Keratinocyte (primary cell): ENCODE measurements at regions not wholly inside any gene's neighbourhood (a gene's known extent, or its start where the extent isn't known, plus 50 kb on each side); places are given as distances from the start of the nearest gene placed in this dataset.

Experiments
- DNase-seq: peaks from one replicate; pipeline ENCODE4 v3.0.0-alpha.2; 2011; ENCODE audit warnings: low read depth, missing footprints, low spot score
- FAIRE-seq: peaks from 2 replicates; lab custom pipeline; 2011; peaks lifted over from hg19 to GRCh38; lab: Jason Lieb, UNC
- H2AFZ ChIP-seq: 2 replicates; pipeline ENCODE4 v1.6.0; 2012; ENCODE audit warnings: low read length, control low read depth, inconsistent platforms; ENCODE audit not compliant: control insufficient read depth
- H3K27ac ChIP-seq: 2 replicates; pipeline ENCODE4 v1.5.1; 2011; ENCODE audit warnings: low read length; ENCODE audit not compliant: control insufficient read depth, insufficient read depth
- H3K27me3 ChIP-seq: 3 replicates; pipeline ENCODE4 v1.6.0; 2011; ENCODE audit warnings: low read length; ENCODE audit not compliant: control insufficient read depth, insufficient read depth; ENCODE audit errors: extremely low read depth
- H3K36me3 ChIP-seq, 2 experiments: 2 replicates in 1 of 2; 3 replicates in 1 of 2; pipeline ENCODE4 v1.5.1; 2011; ENCODE audit warnings: low read length in 2 of 2, mild to moderate bottlenecking in 1 of 2; ENCODE audit not compliant: control insufficient read depth in 2 of 2, insufficient read depth in 2 of 2; ENCODE audit errors: extremely low read depth in 1 of 2
- H3K4me1 ChIP-seq: 3 replicates; pipeline ENCODE4 v1.5.1; 2011; ENCODE audit warnings: low read length; ENCODE audit not compliant: control insufficient read depth, insufficient read depth; ENCODE audit errors: extremely low read depth
- H3K4me2 ChIP-seq: 3 replicates; pipeline ENCODE4 v1.6.0; 2011; ENCODE audit warnings: low read depth, low read length; ENCODE audit not compliant: control insufficient read depth, insufficient read depth; ENCODE audit errors: extremely low read depth
- H3K4me3 ChIP-seq, 3 experiments: fragments of 200-600 bp in 1 of 3; sonication (generic) in 1 of 3; 2 replicates in 2 of 3; 3 replicates in 1 of 3; pipeline ENCODE4 v1.5.1; 2011 to 2016; ENCODE audit warnings: low read length in 3 of 3, mild to moderate bottlenecking in 3 of 3, control low read depth in 2 of 3, inconsistent platforms in 1 of 3, low read depth in 1 of 3, mixed read lengths in 1 of 3, mixed run types in 1 of 3, moderate library complexity in 1 of 3; ENCODE audit not compliant: control insufficient read depth in 2 of 3, insufficient read depth in 2 of 3; ENCODE audit errors: extremely low read depth in 1 of 3
- H3K79me2 ChIP-seq: 2 replicates; pipeline ENCODE4 v1.6.0; 2012; ENCODE audit warnings: low read length; ENCODE audit not compliant: control insufficient read depth, insufficient read depth
- H3K9ac ChIP-seq: 3 replicates; pipeline ENCODE4 v1.6.0; 2011; ENCODE audit warnings: low read length; ENCODE audit not compliant: control insufficient read depth, insufficient read depth; ENCODE audit errors: extremely low read depth
- H3K9me1 ChIP-seq: 3 replicates; pipeline ENCODE4 v1.6.0; 2011; ENCODE audit warnings: low read length; ENCODE audit not compliant: control insufficient read depth, insufficient read depth; ENCODE audit errors: extremely low read depth
- H3K9me3 ChIP-seq: 2 replicates; pipeline ENCODE4 v1.5.1; 2012; ENCODE audit warnings: low read depth, low read length; ENCODE audit not compliant: control insufficient read depth
- H4K20me1 ChIP-seq: 3 replicates; pipeline ENCODE4 v1.6.0; 2011; ENCODE audit warnings: low read length; ENCODE audit not compliant: control insufficient read depth, insufficient read depth; ENCODE audit errors: extremely low read depth
- CTCF ChIP-seq, 3 experiments: IDR thresholded peaks in 1 of 3; conservative IDR thresholded peaks in 1 of 3; optimal IDR thresholded peaks in 1 of 3; 2 replicates in 2 of 3; 3 replicates in 1 of 3; pipeline versions ENCODE3 to v1.5.1; 2011; ENCODE audit warnings: low read length in 3 of 3, mild to moderate bottlenecking in 3 of 3, moderate library complexity in 2 of 3, control low read depth in 1 of 3, inconsistent platforms in 1 of 3; ENCODE audit not compliant: insufficient read depth in 2 of 3; ENCODE audit errors: extremely low read depth in 1 of 3
- EZH2 ChIP-seq: IDR thresholded peaks from one replicate; pipeline ENCODE4 v1.6.1; 2012; ENCODE audit warnings: inconsistent platforms, mild to moderate bottlenecking, low read length, moderate library complexity
- dilution Hi-C: fragments of 300-500 bp; cut with MboI; formaldehyde crosslinking; loops from one replicate; pipeline ENCODE4 v1.7.0; 2020; ENCODE audit warnings: low sequenced_read_pairs; ENCODE audit not compliant: extremely low pct_ligation_motif_present

- FAIRE-seq, result no peak
- H3K4me2 ChIP-seq, result no peak overlapping the region
- no peak for DNase-seq
- dilution Hi-C loops, result no loop called here
- H3K9me1 ChIP-seq, result no peaks in the 10 kb centered on the region
- H2AFZ ChIP-seq, result no peak overlapping the region
- H3K9ac ChIP-seq, result no peak overlapping the region
- no peaks in the 10 kb centered on the region for H3K36me3 ChIP-seq
- no peaks in the 10 kb centered on the region for H3K27me3 ChIP-seq
- no peaks in the 10 kb centered on the region for H3K9me3 ChIP-seq
- TF ChIP-seq EZH2, result no peak
- TF ChIP-seq CTCF (optimal IDR thresholded peaks at IDR 0.05 in 1 of 3, IDR thresholded peaks at IDR 0.05 in 1 of 3, conservative IDR thresholded peaks at IDR 0.05 in 1 of 3; ENCODE audit: extremely low read depth in 1 of 3, insufficient read depth in 2 of 3, low read length in 3 of 3), result no peak
- no peak overlapping the region for H3K4me3 ChIP-seq
- H3K27ac ChIP-seq, result no peak overlapping the region
- H3K79me2 ChIP-seq, result no peaks in the 10 kb centered on the region
- H4K20me1 ChIP-seq, result no peaks in the 10 kb centered on the region
- no peaks in the 10 kb centered on the region for H3K4me1 ChIP-seq
Observed at GRCh38 chr14:98168211-98168985, 1103.6 kb downstream of the BCL11B start.

GRCh38 chr14:98169170-98169587 lies 1102.8 kb downstream of the BCL11B start:
- Histone ChIP-seq H3K4me3 (no peak overlapping the region), H3K9me1 (no peaks in the 10 kb centered on the region), H4K20me1 (no peaks in the 10 kb centered on the region), H3K36me3 (no peaks in the 10 kb centered on the region), H3K4me1 (no peaks in the 10 kb centered on the region), H3K27me3 (no peaks in the 10 kb centered on the region), H3K4me2 (no peak overlapping the region), H3K9ac (no peak overlapping the region), H3K79me2 (no peaks in the 10 kb centered on the region), H3K9me3 (no peaks in the 10 kb centered on the region), H3K27ac (no peak overlapping the region), H2AFZ (no peak overlapping the region)
- no peak for DNase-seq
- no peak for TF ChIP-seq CTCF (optimal IDR thresholded peaks at IDR 0.05 in 1 of 3, IDR thresholded peaks at IDR 0.05 in 1 of 3, conservative IDR thresholded peaks at IDR 0.05 in 1 of 3; ENCODE audit: extremely low read depth in 1 of 3, insufficient read depth in 2 of 3, low read length in 3 of 3)
- TF ChIP-seq EZH2, result no peak
- dilution Hi-C loops, result no loop called here
- FAIRE-seq, result no peak
